Stomach (tissue), 8 donors: ENCODE measurements at regions not wholly inside any gene's neighbourhood (a gene's known extent, or its start where the extent isn't known, plus 50 kb on each side); places are given as distances from the start of the nearest gene placed in this dataset.

Experiments
- DNase-seq, 2 donors: peaks; one replicate each; pipeline versions ENCODE4 v3.0.0 to v3.0.0-alpha.2; 2013 to 2019
- H3K27ac ChIP-seq, 5 donors: fragments of 200-600 bp in 4 of 5; sonication (generic) in 4 of 5; one replicate each; pipeline ENCODE4 v1.5.1; 2013 to 2019; ENCODE audit warnings: mild to moderate bottlenecking in 1 of 5, moderate library complexity in 1 of 5
- H3K27me3 ChIP-seq, 3 donors: fragments of 200-600 bp; sonication (generic); one replicate each; pipeline ENCODE4 v1.5.1; 2017 to 2019; ENCODE audit warnings: mixed run types in 1 of 3
- H3K36me3 ChIP-seq, 4 donors: fragments of 200-600 bp; sonication (generic); 1 replicate in 3 of 4; 2 replicates in 1 of 4; pipeline ENCODE4 v1.5.1; 2016 to 2019
- H3K4me1 ChIP-seq, 4 donors: fragments of 200-600 bp; sonication (generic); one replicate each; pipeline ENCODE4 v1.5.1; 2016 to 2019
- H3K4me3 ChIP-seq, 4 donors: fragments of 200-600 bp; sonication (generic) in 3 of 4; one replicate each; pipeline ENCODE4 v1.5.1; 2016 to 2019; ENCODE audit warnings: mild to moderate bottlenecking in 1 of 4
- H3K9me3 ChIP-seq, 4 donors: fragments of 200-600 bp; sonication (generic); one replicate each; pipeline ENCODE4 v1.5.1; 2016 to 2019
- CTCF ChIP-seq, 7 experiments: fragments of 450-650 bp in 4 of 7; fragments of 200-600 bp in 3 of 7; sonication (generic) in 3 of 7; IDR thresholded peaks; one replicate each; pipeline ENCODE4 v1.5.1; 2016 to 2019; ENCODE audit warnings: antibody characterized with exemption in 7 of 7, control low read depth in 2 of 7, mild to moderate bottlenecking in 1 of 7
- EP300 ChIP-seq: sonication (generic); formaldehyde crosslinking; IDR thresholded peaks from one replicate; pipeline ENCODE4 v1.6.1; 2017; ENCODE audit warnings: antibody characterized with exemption
- POLR2A ChIP-seq, 4 donors: fragments of 450-650 bp; IDR thresholded peaks; one replicate each; pipeline ENCODE4 v1.6.1; 2016; ENCODE audit warnings: antibody characterized with exemption in 4 of 4, control low read depth in 2 of 4, mild to moderate bottlenecking in 1 of 4, moderate library complexity in 1 of 4
- POLR2AphosphoS5 ChIP-seq, 3 donors: sonication (generic); formaldehyde crosslinking; IDR thresholded peaks; one replicate each; pipeline ENCODE4 v1.6.1; 2016; ENCODE audit warnings: antibody characterized with exemption in 3 of 3
- WGBS, 5 donors: extraction: QIAGEN DNeasy Blood & Tissue Kit in 3 of 5; methylation state at CpG; one replicate each; pipeline versions ENCODE4 v1.1.5 to v1.1.7; 2013 to 2018; 5-methylcytosine and 5-hydroxymethylcytosine counted together
- intact Hi-C: fragments of 100-400 bp; cut with DNase I; formaldehyde crosslinking; loops from one replicate; pipeline ENCODE4 v1.15.1; 2023; ENCODE audit warnings: low total_unique reads
- donor health status: healthy with polysubstance abuse.
- donor health status: Bipolar disorder and iron deficiency.
- donor health status: healthy.

GRCh38 chr4:126558596-126558995 is 1074.2 kb upstream of the INTU start:
- Histone ChIP-seq H3K4me3 (no peak overlapping the region), H3K27me3 (no peaks in the 10 kb centered on the region), H3K27ac (no peak overlapping the region), H3K36me3 (no peaks in the 10 kb centered on the region), H3K9me3 (peaks cover 0 to 17% (median 0%) of the 10 kb centered on the region in 4 donors), H3K4me1 (no peaks in the 10 kb centered on the region)
- 51 to 69% (median 60%) methylated on average over 2 of the region's 2 CpGs for WGBS, 5 donors
- TF ChIP-seq POLR2AphosphoS5 (IDR thresholded peaks at IDR 0.05): no peak
- TF ChIP-seq CTCF (IDR thresholded peaks at IDR 0.05): no peak
- TF ChIP-seq POLR2A (IDR thresholded peaks at IDR 0.05): no peak
- no peak for TF ChIP-seq EP300
- DNase-seq: no peak
- intact Hi-C loops: no loop called here

- H3K36me3 ChIP-seq: no peaks in the 10 kb centered on the region
- H3K9me3 ChIP-seq: peaks cover 0 to 17% (median 0%) of the 10 kb centered on the region in 4 donors
- no peak overlapping the region for H3K4me3 ChIP-seq
- DNase-seq: no peak
- intact Hi-C loops: no loop called here
- TF ChIP-seq EP300: no peak
- no peak for TF ChIP-seq CTCF (IDR thresholded peaks at IDR 0.05)
- no peak for TF ChIP-seq POLR2A (IDR thresholded peaks at IDR 0.05)
- TF ChIP-seq POLR2AphosphoS5 (IDR thresholded peaks at IDR 0.05): no peak
- no peaks in the 10 kb centered on the region for H3K4me1 ChIP-seq
- H3K27me3 ChIP-seq: no peaks in the 10 kb centered on the region
- 40 to 48% (median 47%) methylated on average over 2 of the region's 2 CpGs for WGBS, 5 donors
- H3K27ac ChIP-seq: no peak overlapping the region
Measured at GRCh38 chr4:126559961-126560360, 1072.8 kb upstream of the INTU start.

- TF ChIP-seq EP300 (no peak), CTCF (IDR thresholded peaks at IDR 0.05) (no peak), POLR2AphosphoS5 (IDR thresholded peaks at IDR 0.05) (no peak), POLR2A (IDR thresholded peaks at IDR 0.05) (no peak)
- DNase-seq: no peak
- intact Hi-C loops: no loop called here
- Histone ChIP-seq H3K9me3 (peaks cover 0 to 17% (median 0%) of the 10 kb centered on the region in 4 donors), H3K36me3 (no peaks in the 10 kb centered on the region), H3K27me3 (no peaks in the 10 kb centered on the region), H3K4me3 (no peak overlapping the region), H3K4me1 (no peaks in the 10 kb centered on the region), H3K27ac (no peak overlapping the region)
- 55 to 90% (median 82%) methylated on average over 1 of the region's 1 CpG for WGBS, 5 donors
Measured at GRCh38 chr4:126560794-126561193, 1072.0 kb upstream of the INTU start.

GRCh38 chr4:126563389-126563788 is 1069.4 kb upstream of the INTU start:
- no peak overlapping the region for H3K27ac ChIP-seq
- WGBS, 5 donors: 86 to 92% (median 91%) methylated on average over 11 of the region's 11 CpGs
- no peak for DNase-seq
- H3K36me3 ChIP-seq: no peaks in the 10 kb centered on the region
- H3K9me3 ChIP-seq: peaks cover 0 to 6% (median 0%) of the 10 kb centered on the region in 4 donors
- intact Hi-C loops: no loop called here
- no peaks in the 10 kb centered on the region for H3K27me3 ChIP-seq
- H3K4me3 ChIP-seq: no peak overlapping the region
- TF ChIP-seq POLR2A (IDR thresholded peaks at IDR 0.05): no peak
- no peak for TF ChIP-seq CTCF (IDR thresholded peaks at IDR 0.05)
- no peak for TF ChIP-seq EP300
- no peak for TF ChIP-seq POLR2AphosphoS5 (IDR thresholded peaks at IDR 0.05)
- H3K4me1 ChIP-seq: no peaks in the 10 kb centered on the region
